ENCODE measurements at regions not wholly inside any gene's neighbourhood (a gene's known extent, or its start where the extent isn't known, plus 50 kb on each side); places are given as distances from the start of the nearest gene placed in this dataset.

DNA sequence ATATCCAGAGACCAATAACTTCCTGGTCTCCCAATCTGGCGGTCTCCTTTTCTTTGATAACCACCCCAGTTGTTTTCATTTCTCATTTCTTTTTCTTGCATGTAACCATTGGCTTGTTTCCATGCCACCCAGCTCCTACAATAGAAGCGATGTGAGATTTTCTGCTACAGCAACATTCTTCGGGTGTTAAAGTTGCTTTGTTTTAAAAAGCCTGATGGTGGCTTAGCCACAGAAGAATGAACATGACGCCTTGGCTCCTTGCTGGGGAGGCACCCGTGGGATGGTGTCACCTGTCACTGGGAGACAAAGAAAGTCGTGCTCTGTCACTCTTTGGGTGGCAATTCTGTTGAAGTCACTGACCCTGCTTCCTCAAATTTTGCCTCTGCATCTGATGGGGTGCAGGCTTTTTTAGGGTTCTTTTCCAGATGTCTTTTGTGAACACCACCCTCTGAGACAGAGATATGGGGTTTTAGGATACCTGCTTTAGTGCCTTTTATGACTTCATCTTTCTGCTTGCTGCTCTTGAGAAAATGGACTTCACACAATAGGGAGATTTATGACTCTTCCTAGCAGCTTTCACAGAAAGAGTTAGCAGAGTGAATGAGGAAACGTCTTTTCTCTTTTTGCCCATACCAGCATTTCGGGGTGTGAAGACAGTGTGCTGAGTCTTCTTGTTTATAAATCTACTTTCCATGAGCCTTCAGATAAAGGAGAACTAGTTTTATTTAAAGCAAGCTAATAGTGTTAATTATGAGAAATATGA lies 265.3 kb upstream of the TBX3 start:
- no peak for DNase-seq

DNA sequence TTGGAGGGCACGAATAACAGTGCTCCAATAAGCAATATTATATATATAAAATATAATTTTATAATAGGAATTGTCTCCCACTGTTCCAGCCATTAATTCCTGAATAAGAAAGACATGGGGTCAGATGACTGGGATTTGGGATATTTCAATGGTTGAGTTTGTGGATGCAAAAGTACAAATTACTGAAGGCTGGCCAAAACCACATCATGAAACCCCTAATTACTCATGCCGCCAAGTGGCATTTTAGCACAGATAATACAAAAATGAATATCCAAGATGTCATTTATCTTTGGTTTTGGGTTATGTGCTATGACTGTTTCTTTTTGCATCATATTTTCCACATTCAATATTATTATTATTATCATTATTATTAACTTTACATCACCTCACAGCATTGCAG lies 261.4 kb upstream of the TBX3 start:
- DNase-seq, result no peak

DNA sequence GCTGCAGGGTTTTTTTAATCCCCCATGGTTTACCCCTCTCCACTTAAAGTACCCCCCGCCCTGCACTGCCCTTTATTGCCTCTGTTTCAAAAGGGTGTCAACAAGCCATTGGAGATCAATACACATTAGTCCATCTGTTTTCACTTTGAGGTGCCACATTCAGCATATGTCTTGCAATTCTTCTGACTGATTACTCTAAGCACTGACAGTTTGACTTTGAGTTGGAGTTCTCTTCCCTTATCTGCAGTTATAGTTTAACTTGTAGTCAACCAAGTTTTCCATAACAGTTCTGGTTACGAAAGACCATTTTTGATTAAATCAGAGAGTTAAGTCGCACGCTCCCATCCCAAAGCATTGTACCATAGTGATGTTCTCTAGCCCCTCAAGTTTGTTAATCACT lies 260.8 kb upstream of the TBX3 start:
- DNase-seq, result no peak

DNA sequence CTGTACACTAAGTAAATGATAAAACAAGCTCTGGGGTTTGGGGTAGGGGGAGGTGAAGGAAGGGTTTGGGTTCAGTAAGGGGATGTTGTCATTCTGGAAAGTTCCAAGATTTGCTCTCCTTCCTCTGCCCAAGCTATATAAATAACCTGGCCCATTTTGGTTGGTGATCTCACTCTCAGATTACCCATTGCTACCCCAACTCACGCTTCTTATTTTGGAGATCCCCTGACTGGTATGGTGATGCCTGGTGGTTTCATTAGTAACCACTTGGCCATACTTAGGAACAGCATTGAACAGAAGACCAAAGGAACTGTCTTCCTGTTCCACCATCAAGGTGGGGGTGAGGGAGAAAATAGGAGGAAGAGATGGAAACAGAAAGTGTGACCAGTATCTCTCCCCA lies 259.6 kb upstream of the TBX3 start:
- no peak for DNase-seq

DNA sequence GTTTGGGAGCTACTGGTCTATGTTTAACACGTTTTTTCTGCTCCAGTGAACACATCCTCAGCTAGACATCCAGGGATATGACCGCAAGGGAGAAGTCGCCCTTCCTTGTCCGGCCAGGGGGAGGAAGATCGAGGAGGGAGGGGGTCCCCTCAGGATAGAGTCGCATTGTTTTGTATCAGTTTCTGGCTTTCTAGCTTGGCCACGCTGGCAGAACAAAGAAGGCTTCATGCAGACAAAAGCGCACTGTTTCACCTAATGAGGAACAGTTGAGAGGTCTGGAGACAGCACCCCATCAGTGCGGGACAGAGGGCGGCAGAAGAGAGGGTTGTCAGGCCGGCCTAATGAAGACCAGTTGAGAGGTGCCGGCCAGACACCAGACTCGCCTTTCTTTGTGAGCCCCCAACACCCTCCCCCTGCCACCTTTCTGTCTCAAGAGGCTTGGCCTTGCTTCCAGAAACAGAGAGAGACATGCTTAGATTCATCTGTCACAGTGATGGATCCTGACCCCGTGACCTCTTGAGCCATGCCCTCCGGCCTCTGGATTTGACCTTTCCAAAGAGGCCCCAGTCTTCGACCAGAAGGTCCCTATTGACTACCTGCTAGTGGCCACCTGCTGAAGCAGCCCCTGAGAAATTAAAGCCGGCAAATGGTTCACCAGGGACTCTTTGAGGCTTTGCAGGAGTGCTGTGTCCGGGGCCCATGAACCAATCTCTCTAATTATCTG lies 254.7 kb upstream of the TBX3 start:
- no peak for DNase-seq

DNA sequence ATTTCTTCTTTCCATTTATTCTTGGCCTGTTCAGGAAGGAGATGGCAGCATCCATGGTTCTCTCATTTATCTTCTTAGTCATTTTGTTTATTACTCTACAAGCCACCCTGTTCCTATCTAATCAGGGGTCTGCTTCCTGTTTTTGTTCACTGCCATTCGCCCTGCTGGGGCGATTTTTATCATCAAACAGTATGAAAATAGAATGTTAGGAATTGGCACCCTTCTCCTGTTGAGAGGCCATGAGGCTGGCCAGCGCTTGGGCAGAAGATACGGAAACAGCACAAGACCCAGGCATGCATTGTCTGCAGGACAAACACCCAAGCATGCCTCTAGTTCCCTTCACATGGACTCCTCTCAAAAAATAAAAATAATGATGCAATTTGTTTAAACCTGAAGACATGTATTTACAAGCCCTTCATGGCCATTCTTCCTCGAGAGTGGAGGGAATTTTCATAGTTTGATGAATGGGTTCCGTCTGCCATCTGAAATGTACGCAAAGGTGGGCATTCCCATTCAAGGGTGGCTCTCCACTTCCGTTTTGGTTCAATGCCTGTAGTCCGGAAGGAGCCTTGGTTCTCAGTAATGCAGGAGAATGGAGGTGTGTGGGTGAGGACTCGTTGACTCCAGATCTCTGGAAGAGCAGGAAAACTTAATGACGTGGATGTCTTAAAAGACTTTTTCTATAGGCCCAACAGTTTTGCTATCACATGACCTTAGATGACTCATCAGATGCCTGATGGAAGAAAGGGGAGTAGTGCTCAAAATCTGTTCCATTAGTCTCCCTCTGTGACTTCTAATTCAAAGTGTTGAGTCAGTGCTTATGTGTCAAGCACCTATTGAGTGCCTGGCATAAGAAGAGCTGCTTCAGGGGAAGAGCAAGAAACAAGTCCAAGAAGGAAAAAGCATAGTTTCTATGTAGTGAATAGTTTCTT lies 252.4 kb upstream of the TBX3 start:
- no peak for DNase-seq

DNA sequence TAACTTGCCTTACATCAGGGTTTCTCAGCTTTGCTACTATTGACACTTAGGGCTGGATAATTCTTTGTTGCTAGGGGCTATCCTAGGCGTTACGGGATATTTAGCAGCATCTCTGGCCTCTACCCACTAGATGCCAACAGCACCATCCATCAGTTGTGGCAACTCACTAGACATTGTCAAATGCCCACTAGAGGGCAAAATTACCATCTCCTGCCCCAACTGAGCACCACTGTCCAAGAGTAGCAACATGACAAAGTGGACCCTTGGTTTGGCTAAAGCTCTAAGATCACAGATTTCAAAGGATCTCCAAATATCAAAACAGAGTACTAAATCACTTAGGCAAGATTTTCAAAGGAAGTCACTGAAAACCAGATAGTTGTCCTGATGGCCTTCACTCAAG lies 251.7 kb upstream of the TBX3 start:
- DNase-seq, result no peak

DNA sequence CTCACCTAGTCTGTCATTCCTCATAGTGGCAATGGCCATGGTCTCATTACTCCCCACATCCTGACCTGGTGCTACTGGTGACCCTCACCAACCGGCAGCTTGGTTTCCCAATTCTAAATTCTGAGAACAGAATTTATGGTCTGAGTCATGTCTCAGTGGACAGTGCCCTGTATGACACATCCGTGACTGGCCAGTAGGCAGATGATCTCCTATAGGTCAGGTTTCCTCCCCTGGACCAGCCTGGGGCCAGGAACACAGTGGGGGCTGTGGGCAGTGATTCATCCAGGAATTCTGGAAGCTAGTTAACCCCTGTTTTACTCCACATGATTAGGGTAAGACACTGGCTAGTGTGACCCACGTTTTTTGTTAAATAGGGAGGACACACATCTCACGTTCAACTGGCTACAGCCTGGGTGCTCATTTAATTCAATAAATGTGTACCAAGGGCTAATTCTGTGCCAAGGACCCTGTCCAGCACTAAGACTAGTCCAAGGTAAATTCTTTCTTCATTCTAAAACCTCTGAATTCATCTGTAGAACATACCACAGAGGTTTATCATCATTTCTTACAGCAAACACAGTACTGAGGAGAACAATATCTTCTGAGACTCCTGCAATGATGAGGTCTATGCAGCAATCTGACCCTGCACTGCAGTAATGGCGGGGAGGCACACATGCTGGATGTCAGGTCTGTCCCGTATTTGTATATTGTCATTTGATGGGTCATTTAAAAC lies 249.6 kb upstream of the TBX3 start:
- DNase-seq, result no peak

DNA sequence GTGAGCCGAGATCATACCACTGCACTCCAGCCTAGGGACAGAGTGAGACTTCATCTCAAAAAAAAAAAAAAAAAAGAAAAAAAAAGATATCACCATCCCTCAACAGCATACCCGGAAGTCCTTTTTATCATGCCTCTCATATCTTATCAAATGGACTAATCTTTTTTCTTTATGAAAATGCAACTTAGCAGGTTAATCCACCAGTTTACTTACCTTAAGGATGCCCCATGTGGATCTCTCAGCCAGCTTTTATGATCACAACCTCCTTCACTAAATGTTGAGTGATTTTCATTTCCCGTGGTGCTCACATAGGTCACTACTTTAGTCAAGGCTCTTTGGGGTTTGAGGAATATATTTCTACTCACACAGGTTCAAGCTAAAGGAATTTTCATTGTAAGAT lies 248.8 kb upstream of the TBX3 start:
- no peak for DNase-seq

DNA sequence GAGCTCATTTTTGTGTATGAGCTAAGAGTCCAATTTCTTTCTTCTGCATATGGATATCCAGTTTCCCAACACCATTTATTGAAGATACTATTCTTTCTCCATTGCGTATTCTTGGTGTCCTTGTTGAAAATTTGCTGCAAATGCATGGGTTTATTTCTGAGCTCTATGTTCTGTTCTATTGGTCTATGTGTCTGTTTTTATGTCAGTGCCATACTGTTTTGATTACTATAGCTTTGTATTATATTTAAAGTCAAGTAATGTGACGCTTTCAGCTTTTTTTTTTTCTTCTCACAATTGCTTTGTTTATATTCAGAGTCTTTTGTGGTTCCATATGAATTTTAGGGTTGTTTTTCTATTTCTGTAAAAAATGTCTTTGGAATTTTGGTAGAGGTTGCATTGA lies 247.1 kb upstream of the TBX3 start:
- no peak for DNase-seq

DNA sequence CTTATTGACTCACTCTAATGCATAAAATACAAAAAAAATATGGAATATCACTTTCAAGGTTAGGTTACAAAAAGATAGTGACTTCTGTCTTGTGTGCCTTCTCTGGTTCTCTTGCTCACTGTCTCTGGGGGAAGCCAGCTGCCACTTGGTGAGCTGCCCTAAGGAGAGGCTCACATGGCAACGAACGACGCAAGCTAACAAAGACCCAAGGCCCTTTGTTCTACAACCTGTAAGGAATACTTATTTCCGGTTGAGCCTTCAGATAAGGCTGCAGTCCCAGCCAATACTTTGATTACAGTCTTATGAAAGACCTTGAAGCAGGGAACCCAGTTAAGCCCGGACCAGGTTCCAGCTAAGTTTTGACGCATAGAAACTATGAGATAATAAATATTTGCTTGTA lies 242.4 kb upstream of the TBX3 start:
- no peak for DNase-seq

DNA sequence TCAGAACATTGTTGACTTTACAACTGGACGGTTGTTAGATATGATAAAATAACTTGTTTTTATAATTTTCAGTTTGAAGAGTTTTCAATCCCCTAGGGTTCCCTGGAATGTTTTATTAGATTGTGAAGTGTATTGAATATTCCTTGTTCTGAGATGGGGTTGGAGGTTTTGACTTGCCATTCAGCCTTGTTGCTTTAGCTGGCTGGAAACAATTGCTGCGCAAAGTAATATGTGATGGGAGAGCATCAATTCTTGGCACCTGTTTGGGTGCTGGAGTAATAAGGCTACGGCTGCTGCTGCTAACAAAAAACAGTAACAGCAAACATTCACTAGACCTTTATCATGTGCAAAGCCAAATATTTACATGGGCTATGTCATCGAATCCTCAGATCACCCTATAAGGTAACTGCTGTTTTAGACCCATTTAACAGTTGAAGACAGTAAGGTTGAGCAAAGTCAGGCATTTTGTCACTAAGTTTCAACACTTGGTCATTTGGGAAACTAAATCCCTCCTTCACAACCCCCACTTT lies 241.0 kb upstream of the TBX3 start:
- no peak for DNase-seq

DNA sequence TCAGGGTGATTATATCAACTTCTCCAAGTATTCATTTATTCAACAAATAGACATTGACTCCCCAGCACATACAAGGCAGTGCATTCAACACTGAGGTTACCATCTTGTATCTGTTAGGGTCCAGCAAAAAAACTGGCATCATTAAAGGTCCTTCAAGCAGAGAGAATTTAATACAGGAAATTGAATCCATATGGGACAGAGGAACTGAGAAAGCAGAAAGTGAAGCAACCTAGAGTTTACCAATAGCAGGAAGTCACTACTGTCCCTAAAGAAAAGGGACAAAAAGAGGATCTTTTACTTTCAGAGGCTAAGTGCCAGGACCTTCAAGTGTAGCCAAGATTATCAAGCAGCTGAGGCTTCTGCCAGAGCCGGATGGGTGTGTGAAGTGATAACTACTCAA lies 237.8 kb upstream of the TBX3 start:
- no peak for DNase-seq

DNA sequence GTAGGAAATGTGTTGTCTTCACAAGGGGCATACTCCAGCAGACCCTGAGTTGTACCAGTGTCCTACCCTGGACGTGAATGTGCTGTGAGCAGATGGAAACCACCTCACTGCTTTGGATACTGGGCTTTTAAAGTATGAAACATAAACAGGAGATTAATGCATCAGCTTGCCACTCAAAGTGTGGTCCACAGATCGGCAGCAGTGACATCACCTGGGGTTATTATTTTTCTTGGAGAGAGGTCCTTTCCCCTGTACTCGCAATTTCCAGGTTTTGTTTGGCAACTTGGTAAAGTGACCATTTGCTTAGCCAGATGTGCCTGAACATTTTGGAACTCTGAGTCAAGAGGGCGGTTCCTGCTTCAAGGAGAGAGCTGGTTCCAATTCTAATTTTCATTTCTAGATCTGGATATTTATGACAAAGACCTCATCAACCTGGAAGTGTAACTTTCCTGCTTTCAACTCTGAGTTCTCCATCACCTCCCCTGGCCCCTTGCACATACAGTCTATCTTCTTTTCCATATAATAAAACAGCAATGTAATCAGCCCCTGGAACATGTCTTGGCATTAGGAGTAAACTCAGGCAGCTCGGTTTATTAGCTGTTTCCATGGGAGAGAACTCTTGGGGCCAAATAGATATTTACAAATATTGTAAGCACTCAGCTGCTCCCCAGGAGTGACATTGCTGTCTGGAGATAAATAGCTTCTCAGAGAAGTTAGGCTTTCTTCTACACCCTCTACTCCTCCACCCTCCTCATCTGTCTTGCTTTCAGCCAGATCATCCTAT lies 237.0 kb upstream of the TBX3 start:
- no peak for DNase-seq

DNA sequence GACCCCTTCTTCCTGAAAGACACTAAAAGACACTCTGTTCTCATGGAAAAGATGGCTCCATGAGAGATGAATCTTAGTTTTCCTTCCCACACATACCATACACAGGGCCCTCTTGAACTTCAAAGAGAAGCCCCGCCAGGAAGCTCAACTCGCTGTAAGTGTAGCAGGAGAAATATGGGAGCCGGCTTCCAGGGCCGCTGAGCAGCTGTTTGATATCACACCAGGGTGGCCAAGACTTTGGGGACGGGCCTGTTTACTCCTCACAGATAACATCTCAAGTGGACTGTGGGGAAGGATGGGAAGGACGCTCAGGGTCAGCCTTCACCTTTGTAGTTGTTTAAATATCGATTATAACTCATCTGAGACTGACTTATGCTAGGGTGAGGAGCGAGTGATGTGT lies 235.5 kb upstream of the TBX3 start:
- DNase-seq, result no peak

DNA sequence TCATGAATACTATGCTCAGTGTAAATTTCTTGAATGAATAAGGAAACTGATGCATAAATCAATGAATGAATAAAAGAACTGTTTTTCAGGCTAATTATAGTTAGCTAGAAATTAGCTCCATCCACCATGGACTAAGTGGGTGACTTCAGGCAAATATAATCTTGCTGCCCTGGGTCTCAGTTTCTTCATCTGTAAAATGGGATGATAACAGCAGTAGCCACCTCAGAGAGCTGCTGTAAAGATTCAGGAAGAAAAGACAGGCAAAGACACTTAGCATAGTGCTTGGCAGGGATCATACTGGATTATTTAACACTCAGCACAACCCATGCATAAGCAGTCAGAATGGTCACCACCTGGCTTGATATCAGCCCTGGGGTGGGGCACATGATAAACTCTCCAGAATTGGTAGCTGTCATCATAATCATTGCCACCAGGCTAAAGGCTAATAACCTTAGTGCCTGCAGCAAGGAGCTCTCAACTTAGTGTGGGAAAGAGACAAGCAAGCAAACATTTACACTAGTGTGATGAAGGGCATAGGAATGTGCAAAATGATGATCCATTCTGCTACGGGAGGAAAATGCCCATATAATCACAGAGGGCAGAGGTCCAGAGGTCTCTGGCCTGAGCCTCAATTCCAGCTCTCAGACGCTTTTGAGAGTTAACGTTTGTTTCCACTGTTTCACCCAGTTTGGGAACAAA lies 234.7 kb upstream of the TBX3 start:
- no peak for DNase-seq

DNA sequence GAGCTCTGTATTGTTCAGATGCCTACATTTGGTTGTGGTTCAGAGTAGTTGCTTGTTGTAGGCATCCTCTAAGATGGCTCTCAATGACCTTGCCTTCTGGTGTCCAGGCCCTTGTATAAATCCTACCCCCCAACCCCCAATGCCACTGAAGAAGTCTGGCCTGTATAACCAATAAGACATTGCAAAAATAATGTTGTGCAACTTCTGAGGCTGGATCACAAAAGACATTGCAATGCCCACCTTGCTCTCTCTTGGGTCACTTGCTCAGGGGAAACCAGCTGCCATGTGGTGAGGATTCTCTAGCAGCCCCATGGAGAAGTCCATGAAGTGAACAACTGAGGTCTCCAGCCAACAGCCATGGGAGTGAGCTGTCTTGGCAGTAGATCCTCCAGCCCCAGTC lies 234.0 kb upstream of the TBX3 start:
- DNase-seq, result no peak

DNA sequence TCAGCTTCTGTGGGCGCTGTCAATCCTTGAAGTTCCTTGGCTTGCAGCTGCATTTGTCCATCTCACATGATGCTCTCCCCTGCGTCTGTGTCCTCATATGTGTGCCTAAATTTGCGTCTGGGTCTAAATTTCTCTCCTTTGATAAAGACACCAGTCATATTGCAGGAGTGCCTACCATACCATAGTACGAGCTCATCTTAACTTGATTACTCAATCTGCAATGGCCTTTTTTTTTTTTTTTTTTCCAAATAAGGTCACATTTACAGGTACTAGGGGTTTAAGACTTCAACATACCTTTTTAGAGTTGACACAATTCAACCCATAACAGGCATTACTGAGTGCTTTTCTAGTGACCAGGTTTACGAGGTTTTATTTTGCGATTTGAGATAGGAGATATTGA lies 233.3 kb upstream of the TBX3 start:
- DNase-seq, result no peak

DNA sequence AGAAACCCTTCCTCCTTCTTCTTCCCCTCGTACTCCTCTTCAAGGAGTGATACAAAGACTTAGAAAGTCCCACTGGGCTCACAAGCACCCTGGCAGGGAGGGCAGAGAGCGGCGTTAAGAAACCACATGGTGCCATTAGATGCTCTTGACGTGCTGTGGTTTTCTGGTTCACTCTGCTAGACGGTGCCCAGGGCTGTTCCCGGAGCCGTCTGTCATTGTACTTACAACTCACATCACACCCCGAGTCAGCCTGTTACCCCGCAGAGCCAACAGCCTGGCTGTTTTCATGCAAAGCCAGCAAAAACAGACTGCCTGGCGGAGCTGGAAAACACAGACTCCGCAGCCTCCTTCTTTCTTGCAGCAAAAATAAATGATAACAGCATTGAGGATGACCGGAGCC lies 232.6 kb upstream of the TBX3 start:
- DNase-seq, result no peak

DNA sequence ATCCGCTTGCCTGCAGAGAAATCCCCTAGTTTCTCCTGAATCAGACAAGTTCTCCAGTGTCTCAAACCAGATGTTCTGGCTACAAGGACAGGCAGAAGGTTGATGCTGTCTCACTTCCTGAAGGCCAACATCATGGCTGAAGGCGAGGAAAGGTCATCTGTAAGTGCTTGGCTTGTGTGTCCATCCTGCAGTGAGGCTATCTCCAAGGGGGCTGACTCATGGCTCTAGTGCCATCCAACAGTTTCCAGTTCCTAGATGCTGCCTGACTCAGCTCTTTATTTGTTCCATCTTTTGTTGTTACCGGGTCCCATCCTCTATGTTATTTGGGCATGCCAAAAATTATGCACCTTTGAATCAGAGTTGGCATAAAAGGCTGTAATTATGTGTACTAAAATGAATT lies 232.1 kb upstream of the TBX3 start:
- DNase-seq, result no peak

Data from NCI-H524 treated with DMSO at 0.1 percent for 48 hours (cell line).